ENCODE measurements at regions not wholly inside any gene's neighbourhood (a gene's known extent, or its start where the extent isn't known, plus 50 kb on each side); places are given as distances from the start of the nearest gene placed in this dataset.

DNA sequence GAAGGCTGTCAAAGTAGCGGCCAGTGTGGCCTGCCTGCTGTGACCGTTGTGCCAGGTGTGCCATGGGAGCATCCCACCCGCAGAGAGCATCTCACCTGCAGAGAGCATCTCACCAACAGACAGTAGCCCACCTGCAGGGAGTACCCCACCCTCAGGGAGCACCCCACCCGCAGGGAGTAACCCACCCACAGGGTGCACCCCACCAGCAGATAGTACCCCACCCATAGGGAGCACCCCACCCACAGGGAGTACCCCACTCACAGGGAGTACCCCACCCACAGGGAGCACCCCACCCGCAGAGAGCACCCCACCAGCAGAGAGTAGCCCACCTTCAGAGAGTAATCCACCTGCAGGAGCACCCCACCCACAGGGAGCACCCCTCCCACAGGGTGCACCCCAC, 476.5 kb downstream of the TCERG1L start:
- TF ChIP-seq CTCF (IDR thresholded peaks at IDR 0.05), result no peak
- TF ChIP-seq TCF7L2 (IDR thresholded peaks at IDR 0.05; ENCODE audit: low read depth, low read length), result no peak
- TF ChIP-seq SIN3A (IDR thresholded peaks at IDR 0.05; ENCODE audit: borderline replicate concordance, insufficient read depth, low read depth, low read length), result no peak
- TF ChIP-seq POLR2AphosphoS5 (IDR thresholded peaks at IDR 0.05; ENCODE audit: low read depth, low read length), result no peak
- TF ChIP-seq, protein P1, sequence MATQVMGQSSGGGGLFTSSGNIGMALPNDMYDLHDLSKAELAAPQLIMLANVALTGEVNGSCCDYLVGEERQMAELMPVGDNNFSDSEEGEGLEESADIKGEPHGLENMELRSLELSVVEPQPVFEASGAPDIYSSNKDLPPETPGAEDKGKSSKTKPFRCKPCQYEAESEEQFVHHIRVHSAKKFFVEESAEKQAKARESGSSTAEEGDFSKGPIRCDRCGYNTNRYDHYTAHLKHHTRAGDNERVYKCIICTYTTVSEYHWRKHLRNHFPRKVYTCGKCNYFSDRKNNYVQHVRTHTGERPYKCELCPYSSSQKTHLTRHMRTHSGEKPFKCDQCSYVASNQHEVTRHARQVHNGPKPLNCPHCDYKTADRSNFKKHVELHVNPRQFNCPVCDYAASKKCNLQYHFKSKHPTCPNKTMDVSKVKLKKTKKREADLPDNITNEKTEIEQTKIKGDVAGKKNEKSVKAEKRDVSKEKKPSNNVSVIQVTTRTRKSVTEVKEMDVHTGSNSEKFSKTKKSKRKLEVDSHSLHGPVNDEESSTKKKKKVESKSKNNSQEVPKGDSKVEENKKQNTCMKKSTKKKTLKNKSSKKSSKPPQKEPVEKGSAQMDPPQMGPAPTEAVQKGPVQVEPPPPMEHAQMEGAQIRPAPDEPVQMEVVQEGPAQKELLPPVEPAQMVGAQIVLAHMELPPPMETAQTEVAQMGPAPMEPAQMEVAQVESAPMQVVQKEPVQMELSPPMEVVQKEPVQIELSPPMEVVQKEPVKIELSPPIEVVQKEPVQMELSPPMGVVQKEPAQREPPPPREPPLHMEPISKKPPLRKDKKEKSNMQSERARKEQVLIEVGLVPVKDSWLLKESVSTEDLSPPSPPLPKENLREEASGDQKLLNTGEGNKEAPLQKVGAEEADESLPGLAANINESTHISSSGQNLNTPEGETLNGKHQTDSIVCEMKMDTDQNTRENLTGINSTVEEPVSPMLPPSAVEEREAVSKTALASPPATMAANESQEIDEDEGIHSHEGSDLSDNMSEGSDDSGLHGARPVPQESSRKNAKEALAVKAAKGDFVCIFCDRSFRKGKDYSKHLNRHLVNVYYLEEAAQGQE (IDR thresholded peaks at IDR 0.05; ENCODE audit: insufficient read depth in 1 of 2, low read depth in 2 of 2, low read length in 1 of 2), result no peak
